ENCODE measurements at regions not wholly inside any gene's neighbourhood (a gene's known extent, or its start where the extent isn't known, plus 50 kb on each side); places are given as distances from the start of the nearest gene placed in this dataset.

GRCh38 chr3:154730186-154730585, 300.2 kb upstream of the GPR149 start:
- intact Hi-C loops (cut with micrococcal nuclease) = no loop called here
- DNase-seq = no peak
- Mint-ChIP-seq H3K9me3 (no peaks in the 10 kb centered on the region), H3K27ac (no peak overlapping the region), H3K4me3 (no peak overlapping the region), H3K4me1 (no peaks in the 10 kb centered on the region), H3K36me3 (ENCODE audit: low read depth) (no peaks in the 10 kb centered on the region), H3K27me3 (no peaks in the 10 kb centered on the region)

GRCh38 chr3:154729741-154730140, 299.8 kb upstream of the GPR149 start:
- DNase-seq = no peak
- H3K4me3 Mint-ChIP-seq = no peak overlapping the region
- H3K4me1 Mint-ChIP-seq = no peaks in the 10 kb centered on the region
- no peaks in the 10 kb centered on the region for H3K27me3 Mint-ChIP-seq
- H3K36me3 Mint-ChIP-seq (ENCODE audit: low read depth) = no peaks in the 10 kb centered on the region
- no peaks in the 10 kb centered on the region for H3K9me3 Mint-ChIP-seq
- no peak overlapping the region for H3K27ac Mint-ChIP-seq
- intact Hi-C loops (cut with micrococcal nuclease) = no loop called here

- DNase-seq = no peak
- no peaks in the 10 kb centered on the region for H3K9me3 Mint-ChIP-seq
- H3K27me3 Mint-ChIP-seq = no peaks in the 10 kb centered on the region
- H3K27ac Mint-ChIP-seq = no peak overlapping the region
- intact Hi-C loops (cut with micrococcal nuclease) = no loop called here
- no peaks in the 10 kb centered on the region for H3K36me3 Mint-ChIP-seq (ENCODE audit: low read depth)
- no peaks in the 10 kb centered on the region for H3K4me1 Mint-ChIP-seq
- no peak overlapping the region for H3K4me3 Mint-ChIP-seq
These were observed 298.3 kb upstream of the GPR149 start for GRCh38 chr3:154728285-154728684.

- Mint-ChIP-seq H3K9me3 (no peaks in the 10 kb centered on the region), H3K4me1 (no peaks in the 10 kb centered on the region), H3K27ac (no peak overlapping the region), H3K27me3 (no peaks in the 10 kb centered on the region), H3K36me3 (ENCODE audit: low read depth) (no peaks in the 10 kb centered on the region), H3K4me3 (no peak overlapping the region)
- DNase-seq = no peak
- intact Hi-C loops (cut with micrococcal nuclease) = no loop called here
These were observed 290.9 kb upstream of the GPR149 start for GRCh38 chr3:154720921-154721320.

- H3K9me3 Mint-ChIP-seq = no peaks in the 10 kb centered on the region
- H3K27ac Mint-ChIP-seq = no peak overlapping the region
- no peak overlapping the region for H3K4me3 Mint-ChIP-seq
- H3K4me1 Mint-ChIP-seq = no peaks in the 10 kb centered on the region
- H3K27me3 Mint-ChIP-seq = no peaks in the 10 kb centered on the region
- no peak for DNase-seq
- intact Hi-C loops (cut with micrococcal nuclease) = no loop called here
- H3K36me3 Mint-ChIP-seq (ENCODE audit: low read depth) = no peaks in the 10 kb centered on the region
These were observed 288.1 kb upstream of the GPR149 start for GRCh38 chr3:154718053-154718452.

- intact Hi-C loops (cut with micrococcal nuclease) = no loop called here
- Mint-ChIP-seq H3K27me3 (no peaks in the 10 kb centered on the region), H3K27ac (no peak overlapping the region), H3K4me3 (no peak overlapping the region), H3K36me3 (ENCODE audit: low read depth) (no peaks in the 10 kb centered on the region), H3K4me1 (no peaks in the 10 kb centered on the region), H3K9me3 (no peaks in the 10 kb centered on the region)
- no peak for DNase-seq
These were observed 286.2 kb upstream of the GPR149 start for GRCh38 chr3:154716170-154716569.

- intact Hi-C loops (cut with micrococcal nuclease) = no loop called here
- DNase-seq = no peak
- Mint-ChIP-seq H3K27ac (no peak overlapping the region), H3K4me3 (no peak overlapping the region), H3K4me1 (no peaks in the 10 kb centered on the region), H3K9me3 (no peaks in the 10 kb centered on the region), H3K27me3 (no peaks in the 10 kb centered on the region), H3K36me3 (ENCODE audit: low read depth) (no peaks in the 10 kb centered on the region)
These were observed 278.6 kb upstream of the GPR149 start for GRCh38 chr3:154708554-154708953.

GRCh38 chr3:154701055-154701454, 271.1 kb upstream of the GPR149 start:
- DNase-seq = no peak
- intact Hi-C loops (cut with micrococcal nuclease) = no loop called here
- no peaks in the 10 kb centered on the region for H3K9me3 Mint-ChIP-seq
- no peaks in the 10 kb centered on the region for H3K36me3 Mint-ChIP-seq (ENCODE audit: low read depth)
- H3K4me3 Mint-ChIP-seq = no peak overlapping the region
- H3K27ac Mint-ChIP-seq = no peak overlapping the region
- no peaks in the 10 kb centered on the region for H3K4me1 Mint-ChIP-seq
- H3K27me3 Mint-ChIP-seq = no peaks in the 10 kb centered on the region

- Mint-ChIP-seq H3K27ac (no peak overlapping the region), H3K4me3 (no peak overlapping the region), H3K9me3 (no peaks in the 10 kb centered on the region), H3K27me3 (no peaks in the 10 kb centered on the region), H3K36me3 (ENCODE audit: low read depth) (no peaks in the 10 kb centered on the region), H3K4me1 (no peaks in the 10 kb centered on the region)
- DNase-seq = no peak
- intact Hi-C loops (cut with micrococcal nuclease) = no loop called here
These were observed 260.4 kb upstream of the GPR149 start for GRCh38 chr3:154690413-154690812.

GRCh38 chr3:154684440-154684839, 254.4 kb upstream of the GPR149 start:
- Mint-ChIP-seq H3K9me3 (no peaks in the 10 kb centered on the region), H3K4me1 (no peaks in the 10 kb centered on the region), H3K36me3 (ENCODE audit: low read depth) (no peaks in the 10 kb centered on the region), H3K27me3 (no peaks in the 10 kb centered on the region), H3K4me3 (no peak overlapping the region), H3K27ac (no peak overlapping the region)
- DNase-seq = no peak
- intact Hi-C loops (cut with micrococcal nuclease) = no loop called here

GRCh38 chr3:154684021-154684420, 254.0 kb upstream of the GPR149 start:
- Mint-ChIP-seq H3K27ac (no peak overlapping the region), H3K4me3 (no peak overlapping the region), H3K9me3 (no peaks in the 10 kb centered on the region), H3K27me3 (no peaks in the 10 kb centered on the region), H3K4me1 (no peaks in the 10 kb centered on the region), H3K36me3 (ENCODE audit: low read depth) (no peaks in the 10 kb centered on the region)
- no peak for DNase-seq
- intact Hi-C loops (cut with micrococcal nuclease) = no loop called here

- H3K27me3 Mint-ChIP-seq = no peaks in the 10 kb centered on the region
- H3K4me1 Mint-ChIP-seq = no peaks in the 10 kb centered on the region
- no peak for DNase-seq
- H3K4me3 Mint-ChIP-seq = no peak overlapping the region
- no peaks in the 10 kb centered on the region for H3K9me3 Mint-ChIP-seq
- no peaks in the 10 kb centered on the region for H3K36me3 Mint-ChIP-seq (ENCODE audit: low read depth)
- intact Hi-C loops (cut with micrococcal nuclease) = no loop called here
- H3K27ac Mint-ChIP-seq = no peak overlapping the region
These were observed 248.2 kb upstream of the GPR149 start for GRCh38 chr3:154678041-154678654.

- H3K9me3 Mint-ChIP-seq = no peaks in the 10 kb centered on the region
- no peaks in the 10 kb centered on the region for H3K4me1 Mint-ChIP-seq
- no peaks in the 10 kb centered on the region for H3K36me3 Mint-ChIP-seq (ENCODE audit: low read depth)
- no peak for DNase-seq
- intact Hi-C loops (cut with micrococcal nuclease) = no loop called here
- H3K4me3 Mint-ChIP-seq = no peak overlapping the region
- H3K27ac Mint-ChIP-seq = no peak overlapping the region
- no peaks in the 10 kb centered on the region for H3K27me3 Mint-ChIP-seq
These were observed 238.8 kb upstream of the GPR149 start for GRCh38 chr3:154668835-154669234.

GRCh38 chr3:154668187-154668586, 238.2 kb upstream of the GPR149 start:
- Mint-ChIP-seq H3K9me3 (no peaks in the 10 kb centered on the region), H3K4me1 (no peaks in the 10 kb centered on the region), H3K27me3 (no peaks in the 10 kb centered on the region), H3K4me3 (no peak overlapping the region), H3K27ac (no peak overlapping the region), H3K36me3 (ENCODE audit: low read depth) (no peaks in the 10 kb centered on the region)
- intact Hi-C loops (cut with micrococcal nuclease) = no loop called here
- DNase-seq = no peak

GRCh38 chr3:154666542-154666941, 236.6 kb upstream of the GPR149 start:
- H3K4me1 Mint-ChIP-seq = no peaks in the 10 kb centered on the region
- DNase-seq = no peak
- no peak overlapping the region for H3K4me3 Mint-ChIP-seq
- intact Hi-C loops (cut with micrococcal nuclease) = no loop called here
- H3K27me3 Mint-ChIP-seq = no peaks in the 10 kb centered on the region
- H3K9me3 Mint-ChIP-seq = no peaks in the 10 kb centered on the region
- no peaks in the 10 kb centered on the region for H3K36me3 Mint-ChIP-seq (ENCODE audit: low read depth)
- no peak overlapping the region for H3K27ac Mint-ChIP-seq

Measured in activated CD4-positive, alpha-beta T cell treated with anti-CD3 and anti-CD28 coated beads, Interleukin-2, amount 10 ng/mL, durations not matched to agents 24 days and 14 days (primary cell).